ENCODE measurements at regions not wholly inside any gene's neighbourhood (a gene's known extent, or its start where the extent isn't known, plus 50 kb on each side); places are given as distances from the start of the nearest gene placed in this dataset.
A peak's percentile ranks its signal among the peaks of the same experiment; 100 is the strongest.

DNA sequence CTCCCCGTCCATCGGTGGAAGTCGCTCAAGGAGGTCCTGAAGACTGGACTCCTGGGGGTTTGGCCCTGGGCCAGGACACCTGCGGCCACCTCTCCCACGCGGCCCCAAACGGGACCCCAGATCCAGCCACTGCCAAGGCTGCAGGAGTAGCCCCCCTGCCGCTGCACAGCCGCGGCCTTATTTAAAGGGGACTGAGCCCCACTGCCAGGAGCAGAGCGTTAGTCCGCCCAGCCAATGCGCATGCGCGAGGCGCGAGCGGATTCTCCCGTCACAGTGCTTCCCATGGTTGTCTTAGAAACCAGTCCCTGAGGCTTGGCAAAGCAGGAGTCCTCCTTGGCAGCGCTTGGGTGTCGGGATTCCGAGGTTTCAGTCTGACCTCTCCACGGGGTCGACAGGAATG, 320.0 kb downstream of the ZNF716 start:
- no peak for DNase-seq
- H3K9me3 Mint-ChIP-seq: peaks cover 41 to 69% (median 54%) of the 10 kb centered on the region in 7 donors
- H3K27ac Mint-ChIP-seq: no peak overlapping the region
- Histone ChIP-seq H4K20me1 (ENCODE audit: insufficient read depth, low read length) (no peaks in the 10 kb centered on the region), H3K79me2 (ENCODE audit: insufficient read depth, low read length) (no peaks in the 10 kb centered on the region), H3K4me3 (replicated peaks in 1 of 3; ENCODE audit: low read depth in 2 of 3, low read length in 3 of 3) (no peak overlapping the region), H2AFZ (ENCODE audit: insufficient read depth, low read depth, low read length, poor library complexity, severe bottlenecking) (no peak overlapping the region), H3K36me3 (replicated peaks in 1 of 2; ENCODE audit: control insufficient read depth in 1 of 2, insufficient read depth in 2 of 2, low read length in 2 of 2) (no peaks in the 10 kb centered on the region), H3K9me3 (replicated peaks in 1 of 2; ENCODE audit: control insufficient read depth in 1 of 2, insufficient read depth in 1 of 2, low read length in 2 of 2) (peaks cover 60 to 65% of the 10 kb centered on the region in 2 donors), H3K9ac (ENCODE audit: insufficient read depth, low read length, poor library complexity, severe bottlenecking) (no peak overlapping the region), H3K4me1 (ENCODE audit: control insufficient read depth in 1 of 2, insufficient read depth in 2 of 2, low read length in 2 of 2) (no peaks in the 10 kb centered on the region), H3K27ac (ENCODE audit: low read depth in 1 of 2, low read length in 2 of 2) (no peak overlapping the region), H3K4me2 (replicated peaks; ENCODE audit: extremely low read depth, low read length, poor library complexity, severe bottlenecking) (no peak overlapping the region), H3K27me3 (ENCODE audit: control insufficient read depth in 2 of 2, insufficient read depth in 2 of 2, low read length in 2 of 2) (no peaks in the 10 kb centered on the region)
- intact Hi-C loops (cut with micrococcal nuclease): no loop called here
- no peaks in the 10 kb centered on the region for H3K4me1 Mint-ChIP-seq
- no peak overlapping the region for H3K4me3 Mint-ChIP-seq
- peaks cover 0 to 2% (median 2%) of the 10 kb centered on the region in 3 donors for H3K27me3 Mint-ChIP-seq (ENCODE audit: low read depth in 3 of 3)
- 77% methylated on average over 24 of the region's 24 CpGs for WGBS (ENCODE audit: insufficient coverage)
- H3K36me3 Mint-ChIP-seq: no peaks in the 10 kb centered on the region
- TF ChIP-seq, protein P1, sequence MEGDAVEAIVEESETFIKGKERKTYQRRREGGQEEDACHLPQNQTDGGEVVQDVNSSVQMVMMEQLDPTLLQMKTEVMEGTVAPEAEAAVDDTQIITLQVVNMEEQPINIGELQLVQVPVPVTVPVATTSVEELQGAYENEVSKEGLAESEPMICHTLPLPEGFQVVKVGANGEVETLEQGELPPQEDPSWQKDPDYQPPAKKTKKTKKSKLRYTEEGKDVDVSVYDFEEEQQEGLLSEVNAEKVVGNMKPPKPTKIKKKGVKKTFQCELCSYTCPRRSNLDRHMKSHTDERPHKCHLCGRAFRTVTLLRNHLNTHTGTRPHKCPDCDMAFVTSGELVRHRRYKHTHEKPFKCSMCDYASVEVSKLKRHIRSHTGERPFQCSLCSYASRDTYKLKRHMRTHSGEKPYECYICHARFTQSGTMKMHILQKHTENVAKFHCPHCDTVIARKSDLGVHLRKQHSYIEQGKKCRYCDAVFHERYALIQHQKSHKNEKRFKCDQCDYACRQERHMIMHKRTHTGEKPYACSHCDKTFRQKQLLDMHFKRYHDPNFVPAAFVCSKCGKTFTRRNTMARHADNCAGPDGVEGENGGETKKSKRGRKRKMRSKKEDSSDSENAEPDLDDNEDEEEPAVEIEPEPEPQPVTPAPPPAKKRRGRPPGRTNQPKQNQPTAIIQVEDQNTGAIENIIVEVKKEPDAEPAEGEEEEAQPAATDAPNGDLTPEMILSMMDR (IDR thresholded peaks at IDR 0.05): no peak

DNA sequence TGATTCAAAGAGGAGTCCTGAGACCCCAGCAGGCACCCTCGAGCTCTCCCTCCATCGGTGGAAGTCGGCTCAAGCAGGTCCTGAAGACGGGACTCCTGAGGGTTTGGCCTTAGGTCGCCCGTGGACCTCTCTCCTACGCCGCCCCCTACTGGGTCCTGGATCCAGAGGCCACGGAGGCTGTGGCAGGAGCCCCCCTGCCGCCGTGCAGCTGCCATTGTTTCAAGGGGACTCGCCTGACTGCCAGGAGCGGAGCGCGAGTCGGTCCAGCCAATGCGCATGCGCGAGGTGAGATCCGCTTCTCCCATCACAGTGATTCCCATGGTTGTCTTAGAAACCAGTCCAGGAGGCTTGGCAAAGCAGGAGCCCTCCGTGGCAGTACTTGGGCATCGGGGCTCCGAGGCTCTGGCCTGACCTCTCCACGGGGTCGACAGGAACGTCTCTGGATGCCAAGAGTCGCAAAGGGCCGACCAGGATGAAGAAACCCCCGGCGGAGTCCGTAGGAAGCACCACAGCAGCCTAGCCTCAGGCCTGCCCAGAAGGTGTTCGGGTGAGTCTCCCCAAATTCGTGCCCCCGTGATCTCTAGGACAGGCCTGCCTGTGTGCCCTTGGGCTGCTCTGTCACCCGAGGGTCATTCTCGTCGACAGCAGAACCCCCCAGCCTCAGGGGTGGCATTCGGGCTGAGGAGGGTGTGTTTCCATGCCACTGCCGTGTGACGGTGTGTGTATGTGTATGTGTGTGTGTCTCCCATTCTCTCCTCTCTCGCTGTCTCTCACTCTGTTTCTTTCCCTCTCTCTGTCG, 322.3 kb downstream of the ZNF716 start:
- Histone ChIP-seq H3K27ac (ENCODE audit: low read depth in 1 of 2, low read length in 2 of 2) (no peak overlapping the region), H3K27me3 (ENCODE audit: control insufficient read depth in 2 of 2, insufficient read depth in 2 of 2, low read length in 2 of 2) (no peaks in the 10 kb centered on the region), H3K9ac (ENCODE audit: insufficient read depth, low read length, poor library complexity, severe bottlenecking) (no peak overlapping the region), H3K4me2 (replicated peaks; ENCODE audit: extremely low read depth, low read length, poor library complexity, severe bottlenecking) (no peak overlapping the region), H3K36me3 (replicated peaks in 1 of 2; ENCODE audit: control insufficient read depth in 1 of 2, insufficient read depth in 2 of 2, low read length in 2 of 2) (no peaks in the 10 kb centered on the region), H3K4me1 (ENCODE audit: control insufficient read depth in 1 of 2, insufficient read depth in 2 of 2, low read length in 2 of 2) (no peaks in the 10 kb centered on the region), H3K9me3 (replicated peaks in 1 of 2; ENCODE audit: control insufficient read depth in 1 of 2, insufficient read depth in 1 of 2, low read length in 2 of 2) (peaks cover 81 to 89% of the 10 kb centered on the region in 2 donors), H3K79me2 (ENCODE audit: insufficient read depth, low read length) (no peaks in the 10 kb centered on the region), H3K4me3 (replicated peaks in 1 of 3; ENCODE audit: low read depth in 2 of 3, low read length in 3 of 3) (no peak overlapping the region), H4K20me1 (ENCODE audit: insufficient read depth, low read length) (no peaks in the 10 kb centered on the region), H2AFZ (ENCODE audit: insufficient read depth, low read depth, low read length, poor library complexity, severe bottlenecking) (no peak overlapping the region)
- intact Hi-C loops (cut with micrococcal nuclease): no loop called here
- no peaks in the 10 kb centered on the region for H3K36me3 Mint-ChIP-seq
- TF ChIP-seq, protein P1 (IDR thresholded peaks at IDR 0.05): no peak
- no peak for DNase-seq
- 83% methylated on average over 31 of the region's 42 CpGs for WGBS (ENCODE audit: insufficient coverage)
- H3K27me3 Mint-ChIP-seq (ENCODE audit: low read depth in 3 of 3): peaks cover 0 to 3% (median 2%) of the 10 kb centered on the region in 3 donors
- no peak overlapping the region for H3K27ac Mint-ChIP-seq
- no peaks in the 10 kb centered on the region for H3K4me1 Mint-ChIP-seq
- peaks cover 59 to 89% (median 76%) of the 10 kb centered on the region in 7 donors for H3K9me3 Mint-ChIP-seq
- H3K4me3 Mint-ChIP-seq: peak overlapping the region in 1 of 2 donors; percentile 7

Data from CD14-positive monocyte (primary cell).